UCSD-AML1 (cell line): ENCODE measurements at regions not wholly inside any gene's neighbourhood (a gene's known extent, or its start where the extent isn't known, plus 50 kb on each side); places are given as distances from the start of the nearest gene placed in this dataset.

Experiments used
- DNase-seq: peaks from one replicate; lab custom pipeline; 2025; ENCODE audit not compliant: unreplicated experiment; lab: John Stamatoyannopoulos, UW

DNA sequence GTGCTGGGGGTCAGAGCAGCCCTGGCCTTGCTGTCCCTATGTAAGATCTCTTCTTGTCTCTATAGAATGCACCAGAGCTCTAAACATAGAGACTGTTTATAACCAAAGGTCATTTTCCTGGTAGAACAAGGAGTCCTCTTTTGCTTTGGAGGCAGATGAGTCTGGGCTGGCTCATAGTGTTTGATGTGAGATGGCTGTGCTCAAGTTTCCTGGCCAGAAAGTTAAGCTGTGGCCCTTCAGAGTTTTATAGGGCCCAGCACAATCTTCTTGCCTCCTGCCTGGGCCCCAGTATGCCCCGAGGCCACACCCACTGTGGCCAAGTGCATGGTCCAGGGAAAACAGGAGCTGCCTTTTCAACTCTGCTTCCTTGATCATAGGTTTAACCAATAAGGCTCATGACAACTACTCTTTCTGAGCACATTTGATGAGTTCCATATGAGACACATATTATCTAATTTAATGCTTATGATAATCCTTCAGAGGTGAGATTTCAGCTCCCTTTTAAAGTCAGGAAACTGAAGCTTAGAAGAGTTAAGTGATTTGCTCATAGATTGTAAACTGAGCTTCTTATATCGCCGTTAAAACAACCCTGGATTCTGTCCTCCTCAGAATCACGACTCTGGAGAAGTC is 66.3 kb downstream of the MYCN start:
- DNase-seq, result no peak

DNA sequence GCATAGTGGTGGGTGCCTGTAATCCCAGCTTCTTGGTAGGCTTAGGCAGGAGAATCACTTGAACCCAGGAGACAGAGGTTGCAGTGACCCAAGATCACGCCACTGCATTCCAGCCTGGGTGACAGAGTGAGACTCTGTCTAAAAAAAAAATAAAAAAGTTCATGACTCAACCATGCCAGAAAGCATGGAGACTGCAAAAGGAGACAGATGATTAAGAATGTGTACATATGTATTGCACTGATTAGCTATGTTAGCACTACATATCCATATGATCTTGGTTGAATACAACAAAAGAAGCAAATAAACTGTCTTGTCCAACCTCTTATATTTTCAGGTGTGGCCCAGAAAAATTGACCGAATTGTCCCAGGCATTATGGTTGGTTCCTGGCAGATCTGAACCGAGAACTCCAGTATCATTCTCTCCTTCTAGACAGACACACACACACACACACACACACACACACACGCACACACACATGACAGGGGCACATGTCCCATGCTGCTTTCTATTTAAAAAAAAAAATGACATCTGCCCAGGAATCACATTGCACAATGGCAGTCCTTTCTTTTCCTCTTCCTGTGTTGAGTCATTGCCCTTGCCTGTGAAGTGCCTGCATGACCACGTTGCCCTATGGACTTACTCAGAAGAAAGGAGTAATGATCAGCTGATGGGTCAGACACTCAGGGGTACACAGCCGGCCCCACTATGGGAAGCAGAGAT is 65.6 kb downstream of the MYCN start:
- DNase-seq, result peak; percentile 48

DNA sequence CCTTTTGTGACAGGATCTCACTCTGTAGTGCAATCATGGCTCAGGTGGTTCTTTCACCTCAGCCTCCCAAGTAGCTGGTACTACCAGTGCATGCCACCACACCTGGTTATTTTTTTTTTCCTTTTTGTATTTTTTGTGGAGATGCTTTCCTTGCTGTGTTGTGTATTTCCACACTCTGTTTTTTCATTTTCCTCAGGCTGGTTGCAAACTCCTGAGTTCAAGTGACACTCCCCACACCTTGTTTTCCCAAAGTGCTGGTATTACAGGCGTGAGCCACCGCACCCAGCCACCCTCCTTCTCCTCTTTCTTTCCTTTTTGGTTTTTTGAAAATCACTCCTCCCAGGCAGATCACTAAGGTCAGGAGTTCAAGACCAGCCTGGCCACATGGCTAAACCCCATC is 65.0 kb downstream of the MYCN start:
- DNase-seq, result no peak

GRCh38 chr2:16003809-16004208 is 63.5 kb downstream of the MYCN start:
- DNase-seq, result no peak

DNA sequence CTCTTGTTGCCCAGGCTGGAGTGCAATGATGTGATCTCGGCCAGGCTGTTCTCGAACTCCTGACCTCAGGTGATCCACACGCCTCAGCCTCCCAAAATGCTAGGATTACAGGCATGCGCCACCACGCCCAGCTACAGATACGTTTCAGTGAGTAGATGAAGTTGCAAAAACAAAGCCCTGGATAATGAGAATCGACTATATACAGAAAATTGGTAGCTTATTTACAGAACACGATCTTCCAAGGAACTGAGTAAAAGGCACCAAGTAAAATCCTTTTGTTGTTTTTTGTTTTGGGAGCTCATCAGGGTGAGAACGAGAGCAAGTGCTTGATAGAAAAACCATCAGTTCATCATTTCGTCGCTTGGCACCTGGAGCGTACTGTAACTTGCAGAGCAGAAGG is 62.8 kb downstream of the MYCN start:
- DNase-seq, result no peak

DNA sequence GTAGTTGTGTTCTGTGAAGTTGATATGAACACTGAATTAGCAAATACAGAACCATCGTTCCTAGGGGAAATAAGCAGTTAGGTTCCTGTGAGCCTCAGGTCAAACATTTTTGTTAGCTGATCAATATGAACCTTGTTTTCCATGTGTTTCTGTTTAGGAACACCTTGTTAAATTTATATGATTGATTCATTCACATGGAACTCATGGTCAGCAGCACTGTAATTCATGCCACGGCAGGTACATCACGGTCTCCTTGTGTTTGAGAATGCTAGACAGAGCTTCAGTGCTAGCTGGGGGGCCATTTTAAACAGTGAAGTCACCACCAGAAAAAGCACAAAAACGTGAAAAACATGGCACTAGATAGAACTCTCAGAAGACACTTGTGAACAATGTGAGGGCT is 62.2 kb downstream of the MYCN start:
- DNase-seq, result no peak

DNA sequence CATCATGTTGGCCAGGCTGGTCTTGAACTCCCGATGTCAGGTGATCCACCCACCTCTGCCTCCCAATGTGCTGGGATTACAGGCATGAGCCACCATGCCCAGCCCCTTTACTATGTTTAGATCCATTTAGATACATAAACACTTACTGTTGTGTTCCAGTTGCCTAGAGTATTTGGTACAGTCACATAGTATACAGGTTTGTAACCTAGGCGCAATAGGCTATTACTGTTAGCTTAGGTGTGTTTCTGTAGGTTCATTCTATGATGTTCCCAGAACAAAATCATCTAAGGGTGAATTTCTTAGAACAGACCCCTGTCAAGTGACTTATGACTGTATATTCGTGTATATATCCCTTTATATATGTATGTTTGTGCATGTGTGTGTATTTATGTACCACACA is 61.8 kb downstream of the MYCN start:
- no peak for DNase-seq

- no peak for DNase-seq
These were observed 60.3 kb downstream of the MYCN start for GRCh38 chr2:16000642-16001041.

- no peak for DNase-seq
These were observed 59.5 kb downstream of the MYCN start for GRCh38 chr2:15999596-16000469.

- DNase-seq, result no peak
These were observed 57.5 kb downstream of the MYCN start for GRCh38 chr2:15997728-15998280.

DNA sequence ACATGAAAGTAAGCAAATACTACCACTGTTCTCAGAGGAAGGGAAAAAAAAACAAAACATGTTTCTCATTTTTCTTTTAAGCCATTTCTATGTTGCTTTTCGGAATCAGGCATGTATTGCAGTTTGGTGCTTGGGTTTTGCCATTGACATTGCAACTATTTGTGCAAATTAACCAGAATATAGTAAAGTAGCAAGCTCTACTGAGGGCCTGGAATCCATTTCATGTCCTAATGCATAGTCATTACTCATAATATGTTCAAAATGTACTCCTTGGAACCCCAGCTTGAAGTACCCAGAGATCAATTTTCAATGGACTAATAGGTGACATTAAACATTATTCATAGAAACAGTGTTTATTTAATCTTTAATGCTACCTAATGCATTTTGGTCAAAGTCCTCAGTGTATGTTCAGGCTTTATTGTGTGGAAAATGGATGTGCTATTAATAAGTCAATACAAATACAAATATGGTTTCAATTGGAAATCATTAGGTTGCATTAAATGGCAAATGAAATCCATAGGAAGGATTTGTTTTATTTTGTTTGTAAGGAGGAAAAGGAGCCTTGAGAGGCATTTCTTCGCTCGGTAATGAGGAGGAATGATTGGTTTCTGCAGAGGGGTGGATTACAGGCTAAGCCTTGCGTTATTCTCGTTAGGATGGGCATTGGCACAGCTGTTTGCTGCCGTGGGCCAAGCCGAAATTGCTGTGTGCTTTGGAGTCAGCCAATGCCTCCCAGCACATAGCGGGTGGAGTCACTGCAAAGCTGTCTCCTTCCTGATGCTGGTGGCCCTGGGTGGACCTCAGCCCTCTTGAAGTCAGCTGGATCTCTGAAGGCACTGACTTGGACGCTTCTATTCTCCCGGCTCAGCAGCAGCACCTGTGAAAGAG is 56.4 kb downstream of the MYCN start:
- no peak for DNase-seq
